ENCODE measurements at regions not wholly inside any gene's neighbourhood (a gene's known extent, or its start where the extent isn't known, plus 50 kb on each side); places are given as distances from the start of the nearest gene placed in this dataset.
"Not testable (repeated sequence)": the region's sequence is repeated elsewhere in the genome, so short reads cannot be mapped to it uniquely, and the experiment has no call there.

DNA sequence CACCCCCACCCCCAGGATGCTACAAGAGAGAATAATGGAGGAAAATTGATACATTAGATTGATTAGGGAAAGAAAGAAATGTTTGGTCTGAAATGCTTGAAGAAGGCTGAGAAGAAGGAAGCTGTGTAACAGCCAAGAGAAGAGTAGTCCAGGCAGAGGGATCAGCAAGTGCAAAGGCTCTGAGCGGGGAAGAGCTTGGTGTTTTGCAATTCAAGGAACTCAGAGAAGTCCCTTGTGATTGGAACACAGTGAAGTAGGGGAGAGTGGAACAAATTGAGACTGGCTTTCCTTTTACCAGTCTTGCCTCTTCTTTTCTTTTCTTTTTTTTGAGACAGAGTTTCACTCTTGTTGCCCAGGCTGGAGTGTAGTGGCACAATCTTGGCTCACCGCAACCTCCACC lies 76.6 kb upstream of the CHD6 start:
- H3K27ac ChIP-seq (ENCODE audit: low read depth in 2 of 2, low read length in 2 of 2), result peak overlapping the region; percentile 54 to 65
- H3K27me3 ChIP-seq (ENCODE audit: control insufficient read depth in 2 of 2, insufficient read depth in 2 of 2, low read length in 2 of 2), result peaks cover 0 to 2% of the 10 kb centered on the region in 2 donors
- H3K9ac ChIP-seq (ENCODE audit: low read depth in 1 of 2, low read length in 2 of 2), result peak overlapping the region in 1 of 2 donors; percentile 36
- no peaks in the 10 kb centered on the region for H3K9me3 ChIP-seq (ENCODE audit: control insufficient read depth in 2 of 2, low read length in 2 of 2)
- peaks cover 0 to 10% of the 10 kb centered on the region in 2 donors for H3K4me1 ChIP-seq (ENCODE audit: control insufficient read depth in 2 of 2, insufficient read depth in 2 of 2, low read length in 2 of 2)
- no peaks in the 10 kb centered on the region for H3K36me3 ChIP-seq (ENCODE audit: control insufficient read depth in 2 of 2, insufficient read depth in 2 of 2, low read length in 2 of 2)
- peak overlapping the region in 1 of 2 donors; percentile 98 for H3K4me3 ChIP-seq (ENCODE audit: low read length in 2 of 2)

DNA sequence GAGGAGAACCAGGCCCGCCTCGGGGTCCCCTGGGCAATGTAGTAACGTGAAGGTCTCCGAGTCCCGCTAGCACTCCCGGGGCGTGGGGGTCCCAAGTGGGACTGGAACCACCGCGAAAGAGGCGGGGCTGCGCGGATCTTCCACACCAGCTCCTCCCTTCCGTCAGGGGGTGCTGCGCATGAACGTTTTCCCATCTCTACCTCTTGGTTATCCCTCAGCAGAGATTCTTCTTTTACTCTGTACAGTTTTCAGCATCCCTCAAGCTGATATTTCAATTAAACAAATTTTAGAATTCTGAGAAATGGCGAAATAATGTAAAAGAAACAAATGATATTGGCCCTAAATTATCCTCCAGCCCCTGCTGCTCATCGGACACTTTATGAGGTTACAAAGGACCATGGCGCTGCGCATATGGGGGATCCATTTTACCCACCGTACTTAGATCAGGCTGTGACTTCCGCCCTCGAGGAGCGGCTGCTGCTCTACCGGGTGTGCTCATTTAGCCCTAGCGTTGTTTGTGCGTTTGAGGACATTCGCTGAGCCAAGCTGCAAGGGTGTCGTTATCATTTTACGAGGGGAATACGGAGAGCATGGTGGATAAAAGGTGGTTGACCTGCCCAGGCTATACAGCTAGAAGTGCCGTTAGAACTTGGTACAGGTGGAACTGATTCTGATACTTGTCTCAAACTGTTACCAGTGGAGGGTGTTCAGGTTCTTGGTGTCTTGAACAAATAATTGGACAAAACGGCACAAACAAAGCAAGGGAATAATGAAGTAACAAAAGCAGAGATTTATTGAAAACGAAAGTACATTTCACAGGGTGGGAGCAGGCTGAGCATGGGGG lies 75.2 kb upstream of the CHD6 start:
- H3K36me3 ChIP-seq (ENCODE audit: control insufficient read depth in 2 of 2, insufficient read depth in 2 of 2, low read length in 2 of 2), result no peaks in the 10 kb centered on the region
- peak overlapping the region; percentile 87 to 98 for H3K4me3 ChIP-seq (ENCODE audit: low read length in 2 of 2)
- peak overlapping the region; percentile 78 to 86 for H3K9ac ChIP-seq (ENCODE audit: low read depth in 1 of 2, low read length in 2 of 2)
- peaks cover 0 to 2% of the 10 kb centered on the region in 2 donors for H3K27me3 ChIP-seq (ENCODE audit: control insufficient read depth in 2 of 2, insufficient read depth in 2 of 2, low read length in 2 of 2)
- H3K27ac ChIP-seq (ENCODE audit: low read depth in 2 of 2, low read length in 2 of 2), result peak overlapping the region; percentile 83 to 90
- H3K4me1 ChIP-seq (ENCODE audit: control insufficient read depth in 2 of 2, insufficient read depth in 2 of 2, low read length in 2 of 2), result peaks cover 0 to 10% of the 10 kb centered on the region in 2 donors
- no peaks in the 10 kb centered on the region for H3K9me3 ChIP-seq (ENCODE audit: control insufficient read depth in 2 of 2, low read length in 2 of 2)

DNA sequence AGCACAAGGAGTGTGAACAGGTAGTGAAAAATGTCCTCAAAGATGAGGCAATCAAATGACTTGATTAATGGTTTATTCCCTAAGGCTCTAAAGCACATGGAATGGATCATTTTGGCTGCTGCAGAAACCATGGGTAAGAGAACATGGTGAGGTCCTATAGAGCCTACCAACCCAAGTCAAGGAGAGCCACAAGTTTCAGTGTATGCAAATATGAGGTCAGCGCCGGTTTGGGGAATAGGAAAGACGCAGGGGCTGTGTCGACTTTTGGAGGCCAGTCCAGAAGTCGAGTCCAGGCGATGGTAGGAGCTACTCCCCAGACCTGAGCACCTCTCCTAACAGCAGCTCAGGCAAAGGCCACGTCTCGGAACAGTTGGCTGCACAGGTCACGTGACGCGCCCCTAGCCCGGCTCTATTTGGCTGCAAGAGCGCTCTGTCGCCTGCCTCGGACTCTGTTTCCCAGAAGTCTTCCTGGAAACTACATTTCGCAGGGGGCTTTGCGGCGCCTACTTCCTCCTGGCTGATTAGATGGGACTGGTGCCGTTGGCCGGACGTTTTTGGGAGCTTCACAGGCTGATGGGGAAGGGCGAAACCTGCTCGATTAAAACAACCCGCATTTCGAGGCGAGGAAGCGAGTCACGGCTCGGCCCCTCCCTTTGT lies 74.4 kb upstream of the CHD6 start:
- Histone ChIP-seq H3K4me1 (ENCODE audit: control insufficient read depth in 2 of 2, insufficient read depth in 2 of 2, low read length in 2 of 2) (peaks cover 3 to 10% of the 10 kb centered on the region in 2 donors), H3K9me3 (ENCODE audit: control insufficient read depth in 2 of 2, low read length in 2 of 2) (no peaks in the 10 kb centered on the region), H3K27ac (ENCODE audit: low read depth in 2 of 2, low read length in 2 of 2) (peak overlapping the region; percentile 83 to 90), H3K9ac (ENCODE audit: low read depth in 1 of 2, low read length in 2 of 2) (peak overlapping the region; percentile 78 to 86), H3K36me3 (ENCODE audit: control insufficient read depth in 2 of 2, insufficient read depth in 2 of 2, low read length in 2 of 2) (no peaks in the 10 kb centered on the region), H3K27me3 (ENCODE audit: control insufficient read depth in 2 of 2, insufficient read depth in 2 of 2, low read length in 2 of 2) (peaks cover 0 to 2% of the 10 kb centered on the region in 2 donors), H3K4me3 (ENCODE audit: low read length in 2 of 2) (peak overlapping the region; percentile 87 to 98)

DNA sequence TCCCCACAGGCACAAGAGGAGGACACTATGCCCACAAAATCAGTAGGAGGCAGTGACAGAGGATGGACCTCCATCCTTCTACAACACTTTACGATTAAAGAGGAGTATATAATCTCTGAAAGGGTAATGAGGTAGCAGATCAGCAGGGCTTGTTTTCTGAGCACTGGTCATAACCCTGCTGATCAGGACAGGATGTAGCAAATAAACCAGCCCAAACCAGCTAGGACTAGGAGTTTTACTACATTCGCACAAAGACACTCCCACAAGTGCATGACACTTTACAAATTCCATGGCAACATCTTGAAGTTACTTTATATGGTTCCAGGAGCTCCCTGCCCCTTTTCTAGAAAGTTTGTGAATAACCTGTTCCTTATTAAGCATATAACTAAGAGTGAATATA lies 73.3 kb upstream of the CHD6 start:
- Histone ChIP-seq H3K27me3 (ENCODE audit: control insufficient read depth in 2 of 2, insufficient read depth in 2 of 2, low read length in 2 of 2) (no peaks in the 10 kb centered on the region), H3K27ac (ENCODE audit: low read depth in 2 of 2, low read length in 2 of 2) (no peak overlapping the region)

DNA sequence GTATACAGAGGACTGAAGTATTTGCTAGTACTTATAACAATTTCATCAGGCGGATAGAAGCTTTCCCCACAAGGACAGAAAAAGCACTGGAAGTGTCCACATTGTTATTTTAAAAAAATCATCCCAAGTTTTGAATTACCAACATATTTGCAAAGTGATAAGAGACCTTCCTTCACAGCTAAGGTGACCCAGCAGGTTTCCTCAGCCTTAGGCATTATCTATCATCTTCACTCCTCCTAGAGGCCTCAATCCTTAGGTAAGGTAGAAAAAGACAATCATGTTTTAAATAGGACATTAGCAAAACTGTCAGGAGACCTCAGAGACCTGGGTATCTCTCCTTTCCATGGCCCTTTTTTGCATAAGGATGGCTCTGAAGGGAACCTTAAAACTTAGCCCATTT lies 72.5 kb upstream of the CHD6 start:
- no peak overlapping the region for H3K27ac ChIP-seq (ENCODE audit: low read depth in 2 of 2, low read length in 2 of 2)
- no peaks in the 10 kb centered on the region for H3K36me3 ChIP-seq (ENCODE audit: control insufficient read depth in 2 of 2, insufficient read depth in 2 of 2, low read length in 2 of 2)
- H3K9ac ChIP-seq (ENCODE audit: low read depth in 1 of 2, low read length in 2 of 2), result no peak overlapping the region
- H3K27me3 ChIP-seq (ENCODE audit: control insufficient read depth in 2 of 2, insufficient read depth in 2 of 2, low read length in 2 of 2), result no peaks in the 10 kb centered on the region
- H3K4me3 ChIP-seq (ENCODE audit: low read length in 2 of 2), result no peak overlapping the region
- no peaks in the 10 kb centered on the region for H3K9me3 ChIP-seq (ENCODE audit: control insufficient read depth in 2 of 2, low read length in 2 of 2)
- H3K4me1 ChIP-seq (ENCODE audit: control insufficient read depth in 2 of 2, insufficient read depth in 2 of 2, low read length in 2 of 2), result peaks cover 3 to 10% of the 10 kb centered on the region in 2 donors

More for the DNA sequence above, 73.3 kb upstream of the CHD6 start:
- Histone ChIP-seq H3K4me3 (ENCODE audit: low read length in 2 of 2) (no peak overlapping the region), H3K9ac (ENCODE audit: low read depth in 1 of 2, low read length in 2 of 2) (no peak overlapping the region), H3K9me3 (ENCODE audit: control insufficient read depth in 2 of 2, low read length in 2 of 2) (no peaks in the 10 kb centered on the region), H3K36me3 (ENCODE audit: control insufficient read depth in 2 of 2, insufficient read depth in 2 of 2, low read length in 2 of 2) (no peaks in the 10 kb centered on the region), H3K4me1 (ENCODE audit: control insufficient read depth in 2 of 2, insufficient read depth in 2 of 2, low read length in 2 of 2) (peaks cover 3 to 10% of the 10 kb centered on the region in 2 donors)

DNA sequence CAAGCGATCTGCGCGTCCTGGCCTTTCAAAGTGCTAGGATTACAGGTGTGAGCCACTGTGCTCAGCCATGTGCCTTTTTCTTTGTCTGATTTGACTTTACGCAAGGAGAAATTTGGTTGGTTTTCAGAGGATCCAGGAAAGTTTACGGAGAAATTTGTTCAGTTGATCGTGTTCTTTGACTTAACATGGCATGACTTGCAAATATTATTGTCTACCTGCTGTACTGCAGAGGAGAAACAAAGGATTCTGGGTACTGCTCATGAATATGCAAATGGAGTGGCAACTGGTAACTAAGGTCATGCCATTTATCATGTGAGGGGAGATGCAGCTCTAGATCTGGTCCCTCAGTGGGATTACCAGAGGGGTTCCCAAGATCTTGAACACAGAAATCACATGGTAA lies 68.8 kb upstream of the CHD6 start:
- Histone ChIP-seq H3K4me1 (ENCODE audit: control insufficient read depth in 2 of 2, insufficient read depth in 2 of 2, low read length in 2 of 2) (peaks cover 0 to 3% of the 10 kb centered on the region in 2 donors), H3K9me3 (ENCODE audit: control insufficient read depth in 2 of 2, low read length in 2 of 2) (no peaks in the 10 kb centered on the region), H3K9ac (ENCODE audit: low read depth in 1 of 2, low read length in 2 of 2) (no peak overlapping the region), H3K4me3 (ENCODE audit: low read length in 2 of 2) (no peak overlapping the region), H3K27me3 (ENCODE audit: control insufficient read depth in 2 of 2, insufficient read depth in 2 of 2, low read length in 2 of 2) (no peaks in the 10 kb centered on the region), H3K36me3 (ENCODE audit: control insufficient read depth in 2 of 2, insufficient read depth in 2 of 2, low read length in 2 of 2) (no peaks in the 10 kb centered on the region), H3K27ac (ENCODE audit: low read depth in 2 of 2, low read length in 2 of 2) (no peak overlapping the region)

DNA sequence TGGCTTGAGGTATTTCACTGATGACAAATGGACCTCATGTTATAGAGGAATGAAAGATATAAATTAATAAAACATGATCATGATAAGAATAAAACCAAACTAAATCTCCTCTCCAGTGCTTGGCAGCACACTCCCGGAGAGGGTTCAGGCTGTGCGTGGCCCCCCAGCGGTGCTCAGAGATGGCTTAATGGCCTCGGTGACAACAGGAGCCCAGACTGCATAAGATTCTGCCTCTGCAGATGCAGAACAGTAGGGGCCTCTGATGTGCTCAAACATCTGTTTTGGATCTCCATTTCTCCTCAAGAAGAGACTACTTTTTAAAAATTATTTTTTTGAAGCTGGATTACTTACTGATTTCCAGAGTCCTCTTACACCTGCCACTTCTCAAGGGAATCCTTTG lies 67.0 kb upstream of the CHD6 start:
- H3K27ac ChIP-seq (ENCODE audit: low read depth in 2 of 2, low read length in 2 of 2), result not testable (repeated sequence)

DNA sequence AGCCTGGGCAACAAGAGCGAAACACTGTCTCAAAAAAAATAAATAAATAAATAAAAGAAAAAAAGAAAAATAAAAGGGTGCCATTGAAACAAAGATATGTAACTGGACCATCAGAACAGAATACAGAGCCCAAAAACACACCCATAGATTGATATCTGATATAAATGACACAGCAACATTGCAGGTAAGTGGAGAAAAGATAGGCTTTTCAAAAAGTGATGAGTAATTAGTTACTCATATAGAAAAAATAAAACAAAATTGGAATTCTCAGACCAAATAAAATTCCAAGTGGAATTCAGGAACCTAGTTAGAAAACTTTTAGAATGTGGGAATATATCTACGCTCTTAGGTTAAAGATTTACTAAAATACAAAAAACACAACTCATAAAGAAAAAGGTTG lies 60.6 kb upstream of the CHD6 start:
- H3K36me3 ChIP-seq (ENCODE audit: control insufficient read depth in 2 of 2, insufficient read depth in 2 of 2, low read length in 2 of 2), result no peaks in the 10 kb centered on the region
- no peak overlapping the region for H3K4me3 ChIP-seq (ENCODE audit: low read length in 2 of 2)
- H3K4me1 ChIP-seq (ENCODE audit: control insufficient read depth in 2 of 2, insufficient read depth in 2 of 2, low read length in 2 of 2), result no peaks in the 10 kb centered on the region
- no peaks in the 10 kb centered on the region for H3K27me3 ChIP-seq (ENCODE audit: control insufficient read depth in 2 of 2, insufficient read depth in 2 of 2, low read length in 2 of 2)
- H3K9me3 ChIP-seq (ENCODE audit: control insufficient read depth in 2 of 2, low read length in 2 of 2), result no peaks in the 10 kb centered on the region
- no peak overlapping the region for H3K9ac ChIP-seq (ENCODE audit: low read depth in 1 of 2, low read length in 2 of 2)
- no peak overlapping the region for H3K27ac ChIP-seq (ENCODE audit: low read depth in 2 of 2, low read length in 2 of 2)

More for the DNA sequence above, 67.0 kb upstream of the CHD6 start:
- not testable (repeated sequence) for H3K9me3 ChIP-seq (ENCODE audit: control insufficient read depth in 2 of 2, low read length in 2 of 2); H3K27me3 ChIP-seq (ENCODE audit: control insufficient read depth in 2 of 2, insufficient read depth in 2 of 2, low read length in 2 of 2); H3K4me1 ChIP-seq (ENCODE audit: control insufficient read depth in 2 of 2, insufficient read depth in 2 of 2, low read length in 2 of 2); H3K4me3 ChIP-seq (ENCODE audit: low read length in 2 of 2); H3K9ac ChIP-seq (ENCODE audit: low read depth in 1 of 2, low read length in 2 of 2); H3K36me3 ChIP-seq (ENCODE audit: control insufficient read depth in 2 of 2, insufficient read depth in 2 of 2, low read length in 2 of 2)

DNA sequence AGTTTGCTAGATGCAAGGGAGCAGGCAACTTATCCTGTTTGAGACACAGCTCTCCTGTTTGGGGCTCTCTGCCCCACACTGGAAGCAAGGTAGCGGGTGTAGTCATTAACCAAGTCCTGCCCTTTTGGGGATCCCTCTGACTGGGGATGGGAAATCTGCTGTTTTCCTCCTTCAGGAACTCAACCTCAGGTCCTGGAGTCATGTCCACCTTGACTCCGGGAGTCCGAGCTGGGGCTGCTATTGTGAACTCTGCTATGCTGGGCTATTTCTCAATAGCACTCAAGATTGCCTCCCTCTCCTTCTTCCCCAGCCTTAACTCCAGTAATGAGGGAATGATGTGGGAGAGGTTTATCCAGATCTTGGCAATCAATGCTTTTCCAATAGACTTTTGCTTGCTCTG lies 54.1 kb upstream of the CHD6 start:
- Histone ChIP-seq H3K4me3 (ENCODE audit: low read length in 2 of 2) (no peak overlapping the region), H3K27me3 (ENCODE audit: control insufficient read depth in 2 of 2, insufficient read depth in 2 of 2, low read length in 2 of 2) (no peaks in the 10 kb centered on the region), H3K4me1 (ENCODE audit: control insufficient read depth in 2 of 2, insufficient read depth in 2 of 2, low read length in 2 of 2) (no peaks in the 10 kb centered on the region), H3K9me3 (ENCODE audit: control insufficient read depth in 2 of 2, low read length in 2 of 2) (peaks cover 0 to 2% of the 10 kb centered on the region in 2 donors), H3K9ac (ENCODE audit: low read depth in 1 of 2, low read length in 2 of 2) (no peak overlapping the region), H3K27ac (ENCODE audit: low read depth in 2 of 2, low read length in 2 of 2) (no peak overlapping the region), H3K36me3 (ENCODE audit: control insufficient read depth in 2 of 2, insufficient read depth in 2 of 2, low read length in 2 of 2) (no peaks in the 10 kb centered on the region)

DNA sequence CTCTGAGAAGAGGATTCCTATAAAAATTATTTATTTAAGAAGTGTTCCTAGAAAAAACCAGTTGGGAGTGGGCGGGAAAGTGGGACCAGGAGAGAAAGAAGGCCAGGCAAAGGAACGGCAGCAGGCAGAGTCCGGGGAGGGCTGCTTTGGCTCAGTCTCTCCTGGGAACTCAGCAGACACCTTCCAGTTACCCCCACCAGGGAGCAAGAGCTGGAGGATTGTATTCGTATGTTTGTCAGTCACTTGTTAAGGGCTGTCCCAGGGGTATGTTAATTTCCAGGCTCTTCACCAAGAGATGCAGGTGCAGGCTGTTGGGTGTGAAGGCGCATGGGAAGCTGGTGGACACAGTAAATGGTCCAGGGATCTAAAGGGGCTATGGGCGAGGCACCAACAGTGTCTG lies 53.0 kb upstream of the CHD6 start:
- Histone ChIP-seq H3K36me3 (ENCODE audit: control insufficient read depth in 2 of 2, insufficient read depth in 2 of 2, low read length in 2 of 2) (no peaks in the 10 kb centered on the region), H3K27ac (ENCODE audit: low read depth in 2 of 2, low read length in 2 of 2) (no peak overlapping the region), H3K9me3 (ENCODE audit: control insufficient read depth in 2 of 2, low read length in 2 of 2) (peaks cover 0 to 2% of the 10 kb centered on the region in 2 donors), H3K4me1 (ENCODE audit: control insufficient read depth in 2 of 2, insufficient read depth in 2 of 2, low read length in 2 of 2) (no peaks in the 10 kb centered on the region), H3K27me3 (ENCODE audit: control insufficient read depth in 2 of 2, insufficient read depth in 2 of 2, low read length in 2 of 2) (no peaks in the 10 kb centered on the region), H3K4me3 (ENCODE audit: low read length in 2 of 2) (no peak overlapping the region), H3K9ac (ENCODE audit: low read depth in 1 of 2, low read length in 2 of 2) (no peak overlapping the region)

Data from mucosa of rectum (tissue), 2 donors.